ENCODE measurements at regions not wholly inside any gene's neighbourhood (a gene's known extent, or its start where the extent isn't known, plus 50 kb on each side); places are given as distances from the start of the nearest gene placed in this dataset.

DNA sequence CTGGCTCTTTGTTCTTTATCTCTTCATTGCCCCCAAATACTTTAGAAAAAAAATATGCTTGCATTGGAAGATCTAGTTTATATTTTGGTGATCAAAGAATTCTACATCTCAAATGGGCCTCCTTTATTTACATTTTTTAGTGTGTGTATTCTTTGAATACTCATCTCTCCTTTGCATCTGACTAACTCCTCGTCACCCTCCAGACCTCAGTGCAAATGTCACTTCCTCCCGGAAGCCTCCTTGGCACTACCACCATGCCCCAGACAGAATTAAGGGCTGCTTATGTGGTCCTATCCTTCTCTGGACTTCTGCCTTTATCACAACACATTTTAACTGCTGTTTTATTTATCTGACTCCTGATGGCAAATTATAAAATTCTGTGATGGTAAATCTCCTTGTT, 52.0 kb upstream of the PPP1R3C start:
- DNase-seq = no peak
- 38 to 80% (median 57%) methylated on average over 2 of the region's 2 CpGs for WGBS, 5 donors
- no peaks in the 10 kb centered on the region for H3K36me3 ChIP-seq
- no peak overlapping the region for H3K27ac ChIP-seq
- TF ChIP-seq, protein P1, sequence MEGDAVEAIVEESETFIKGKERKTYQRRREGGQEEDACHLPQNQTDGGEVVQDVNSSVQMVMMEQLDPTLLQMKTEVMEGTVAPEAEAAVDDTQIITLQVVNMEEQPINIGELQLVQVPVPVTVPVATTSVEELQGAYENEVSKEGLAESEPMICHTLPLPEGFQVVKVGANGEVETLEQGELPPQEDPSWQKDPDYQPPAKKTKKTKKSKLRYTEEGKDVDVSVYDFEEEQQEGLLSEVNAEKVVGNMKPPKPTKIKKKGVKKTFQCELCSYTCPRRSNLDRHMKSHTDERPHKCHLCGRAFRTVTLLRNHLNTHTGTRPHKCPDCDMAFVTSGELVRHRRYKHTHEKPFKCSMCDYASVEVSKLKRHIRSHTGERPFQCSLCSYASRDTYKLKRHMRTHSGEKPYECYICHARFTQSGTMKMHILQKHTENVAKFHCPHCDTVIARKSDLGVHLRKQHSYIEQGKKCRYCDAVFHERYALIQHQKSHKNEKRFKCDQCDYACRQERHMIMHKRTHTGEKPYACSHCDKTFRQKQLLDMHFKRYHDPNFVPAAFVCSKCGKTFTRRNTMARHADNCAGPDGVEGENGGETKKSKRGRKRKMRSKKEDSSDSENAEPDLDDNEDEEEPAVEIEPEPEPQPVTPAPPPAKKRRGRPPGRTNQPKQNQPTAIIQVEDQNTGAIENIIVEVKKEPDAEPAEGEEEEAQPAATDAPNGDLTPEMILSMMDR (IDR thresholded peaks at IDR 0.05 in 8 of 11, conservative IDR thresholded peaks at IDR 0.05 in 3 of 11) = no peak
- TF ChIP-seq POLR2AphosphoS5 (IDR thresholded peaks at IDR 0.05) = no peak
- TF ChIP-seq POLR2A (IDR thresholded peaks at IDR 0.05) = no peak
- peaks cover 0 to 12% (median 7%) of the 10 kb centered on the region in 6 donors for H3K4me1 ChIP-seq
- intact Hi-C loops (cut with DNase I; ENCODE audit: low total_unique reads) = no loop called here
- H3K4me3 ChIP-seq = no peak overlapping the region
- no peaks in the 10 kb centered on the region for H3K9me3 ChIP-seq
- no peaks in the 10 kb centered on the region for H3K27me3 ChIP-seq (replicated peaks in 1 of 7)

GRCh38 chr10:91683975-91684374, 51.1 kb upstream of the PPP1R3C start:
- Histone ChIP-seq H3K9me3 (no peaks in the 10 kb centered on the region), H3K27ac (no peak overlapping the region), H3K36me3 (no peaks in the 10 kb centered on the region), H3K4me1 (peaks cover 0 to 12% (median 7%) of the 10 kb centered on the region in 6 donors), H3K27me3 (replicated peaks in 1 of 7) (no peaks in the 10 kb centered on the region), H3K4me3 (no peak overlapping the region)
- TF ChIP-seq, protein P1 (IDR thresholded peaks at IDR 0.05 in 8 of 11, conservative IDR thresholded peaks at IDR 0.05 in 3 of 11) = no peak
- TF ChIP-seq POLR2A (IDR thresholded peaks at IDR 0.05) (no peak), POLR2AphosphoS5 (IDR thresholded peaks at IDR 0.05) (no peak)
- no peak for DNase-seq
- WGBS, 5 donors = 51 to 74% (median 57%) methylated on average over 5 of the region's 5 CpGs
- intact Hi-C loops (cut with DNase I; ENCODE audit: low total_unique reads) = no loop called here

DNA sequence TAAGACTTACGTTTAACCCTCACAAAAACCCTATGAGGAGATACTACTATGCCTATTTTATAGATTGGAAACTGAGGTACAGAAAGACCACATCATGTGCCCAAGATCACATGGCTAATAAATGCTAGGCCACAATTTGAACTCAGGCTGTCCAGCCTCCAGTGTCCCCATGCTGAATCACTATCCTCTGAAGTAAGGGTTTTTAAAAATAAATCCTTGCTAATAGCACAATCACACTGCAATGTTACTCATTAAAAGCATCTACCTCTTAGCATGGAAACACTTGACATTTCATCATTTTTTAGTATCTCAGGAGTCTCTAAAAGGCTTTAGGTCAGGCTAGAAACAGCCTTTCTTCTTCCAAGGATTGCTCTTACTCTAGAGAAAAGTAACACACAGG, 50.0 kb upstream of the PPP1R3C start:
- intact Hi-C loops (cut with DNase I; ENCODE audit: low total_unique reads) = no loop called here
- 80 to 100% (median 96%) methylated on average over 1 of the region's 1 CpG for WGBS, 5 donors
- no peak for DNase-seq
- Histone ChIP-seq H3K4me1 (peaks cover 0 to 12% (median 7%) of the 10 kb centered on the region in 6 donors), H3K27me3 (replicated peaks in 1 of 7) (no peaks in the 10 kb centered on the region), H3K27ac (no peak overlapping the region), H3K4me3 (no peak overlapping the region), H3K9me3 (no peaks in the 10 kb centered on the region), H3K36me3 (no peaks in the 10 kb centered on the region)
- TF ChIP-seq, protein P1 (IDR thresholded peaks at IDR 0.05 in 8 of 11, conservative IDR thresholded peaks at IDR 0.05 in 3 of 11) = no peak
- TF ChIP-seq POLR2A (IDR thresholded peaks at IDR 0.05) = no peak
